Embryonic facial prominence (tissue), 1 donor: ENCODE measurements at regions not wholly inside any gene's neighbourhood (a gene's known extent, or its start where the extent isn't known, plus 50 kb on each side); places are given as distances from the start of the nearest gene placed in this dataset.
"Not testable (repeated sequence)": the region's sequence is repeated elsewhere in the genome, so short reads cannot be mapped to it uniquely, and the experiment has no call there.

ENCODE experiments used
- DNase-seq: peaks from one replicate; pipeline ENCODE4 v3.0.0-alpha.2; 2016; ENCODE audit errors: extremely low spot score

- no peak for DNase-seq
Observed at GRCh38 chr21:15311510-15311909, 246.7 kb upstream of the NRIP1 start.

GRCh38 chr21:15317034-15317433, 252.2 kb upstream of the NRIP1 start:
- DNase-seq = not testable (repeated sequence)

GRCh38 chr21:15319727-15320126, 254.9 kb upstream of the NRIP1 start:
- DNase-seq = no peak

GRCh38 chr21:15324542-15324941, 259.7 kb upstream of the NRIP1 start:
- DNase-seq = no peak

GRCh38 chr21:15326032-15326867, 261.4 kb upstream of the NRIP1 start:
- no peak for DNase-seq

- DNase-seq = no peak
Observed at GRCh38 chr21:15327637-15328265, 263.0 kb upstream of the NRIP1 start.

- no peak for DNase-seq
Observed at GRCh38 chr21:15329191-15329590, 264.4 kb upstream of the NRIP1 start.

GRCh38 chr21:15330872-15331271, 266.1 kb upstream of the NRIP1 start:
- DNase-seq = no peak

- DNase-seq = no peak
Observed at GRCh38 chr21:15332572-15332971, 267.8 kb upstream of the NRIP1 start.

GRCh38 chr21:15333136-15333710, 268.4 kb upstream of the NRIP1 start:
- DNase-seq = no peak

GRCh38 chr21:15333951-15334350, 269.2 kb upstream of the NRIP1 start:
- no peak for DNase-seq

- DNase-seq = no peak
Observed at GRCh38 chr21:15343066-15343465, 278.3 kb upstream of the NRIP1 start.

- no peak for DNase-seq
Observed at GRCh38 chr21:15352009-15352408, 287.2 kb upstream of the NRIP1 start.

GRCh38 chr21:15353546-15353945, 288.7 kb upstream of the NRIP1 start:
- DNase-seq = no peak

GRCh38 chr21:15354516-15354915, 289.7 kb upstream of the NRIP1 start:
- DNase-seq = no peak

GRCh38 chr21:15355066-15355465, 290.3 kb upstream of the NRIP1 start:
- DNase-seq = no peak

- no peak for DNase-seq
Observed at GRCh38 chr21:15359251-15359650, 294.5 kb upstream of the NRIP1 start.

- DNase-seq = no peak
Observed at GRCh38 chr21:15362458-15362857, 297.7 kb upstream of the NRIP1 start.

GRCh38 chr21:15363921-15364320, 299.1 kb upstream of the NRIP1 start:
- DNase-seq = no peak

GRCh38 chr21:15365751-15366392, 301.1 kb upstream of the NRIP1 start:
- DNase-seq = no peak

- DNase-seq = no peak
Observed at GRCh38 chr21:15366555-15366954, 301.8 kb upstream of the NRIP1 start.

GRCh38 chr21:15367061-15367626, 302.3 kb upstream of the NRIP1 start:
- no peak for DNase-seq
